Endothelial cell of umbilical vein (primary cell): ENCODE measurements at regions not wholly inside any gene's neighbourhood (a gene's known extent, or its start where the extent isn't known, plus 50 kb on each side); places are given as distances from the start of the nearest gene placed in this dataset.

Experiments
- BruUV-seq: library from RNA; stranded (reverse); fragments of 400-500 nt; replicated peaks from 2 replicates; lab custom pipeline; 2021; lab: Mats Ljungman, UMichigan
- CTCF ChIA-PET: fragments of 300-600, 350-600 bp; sonication (Branson Sonifier 250); formaldehyde crosslinking; loops from one replicate; lab custom pipeline; 2021; ENCODE audit warnings: antibody characterized with exemption, inconsistent platforms; lab: Charles Lee
- POLR2A ChIA-PET: fragments of 300-600, 350-600 bp; sonication (Branson Sonifier 250); formaldehyde crosslinking; loops from one replicate; lab custom pipeline; 2021; ENCODE audit warnings: antibody characterized with exemption, inconsistent platforms; lab: Charles Lee
- DNase-seq: peaks from one replicate; pipeline ENCODE4 v3.0.0-alpha.2; 2011; ENCODE audit warnings: low read depth, low spot score
- FAIRE-seq: peaks from 2 replicates; lab custom pipeline; 2011; peaks lifted over from hg19 to GRCh38; lab: Jason Lieb, UNC
- H2AFZ ChIP-seq: 2 replicates; pipeline ENCODE4 v1.6.0; 2012; ENCODE audit warnings: low read depth, low read length, control low read depth, inconsistent platforms
- H3K27ac ChIP-seq: 2 replicates; pipeline ENCODE4 v1.5.1; 2011; ENCODE audit warnings: low read depth, mild to moderate bottlenecking, control low read depth, low read length, moderate library complexity; ENCODE audit not compliant: insufficient read depth
- H3K27me3 ChIP-seq, 2 experiments: 2 replicates each; pipeline versions ENCODE4 v1.6.0 to v1.6.1; 2011; ENCODE audit warnings: low read length in 2 of 2, mixed read lengths in 1 of 2; ENCODE audit not compliant: control insufficient read depth in 2 of 2, insufficient read depth in 2 of 2
- H3K36me3 ChIP-seq, 2 experiments: 2 replicates in 1 of 2; 3 replicates in 1 of 2; pipeline ENCODE4 v1.5.1; 2011; ENCODE audit warnings: low read length in 2 of 2, mild to moderate bottlenecking in 1 of 2, moderate library complexity in 1 of 2; ENCODE audit not compliant: control insufficient read depth in 2 of 2, insufficient read depth in 2 of 2; ENCODE audit errors: extremely low read depth in 1 of 2
- H3K4me1 ChIP-seq: 3 replicates; pipeline ENCODE4 v1.5.1; 2011; ENCODE audit warnings: mild to moderate bottlenecking, low read length; ENCODE audit not compliant: control insufficient read depth, insufficient read depth; ENCODE audit errors: extremely low read depth
- H3K4me2 ChIP-seq: 2 replicates; pipeline ENCODE4 v1.6.1; 2011; ENCODE audit warnings: low read length, control low read depth, mixed read lengths; ENCODE audit not compliant: insufficient read depth
- H3K4me3 ChIP-seq, 3 experiments: fragments of 200-600 bp in 1 of 3; sonication (generic), shearing (Covaris generic) in 1 of 3; replicated peaks in 1 of 3; 2 replicates each; pipeline ENCODE4 v1.5.1; 2011 to 2016; ENCODE audit warnings: control low read depth in 3 of 3, low read length in 3 of 3, mild to moderate bottlenecking in 2 of 3, inconsistent platforms in 1 of 3, low read depth in 1 of 3, moderate library complexity in 1 of 3; ENCODE audit not compliant: insufficient read depth in 1 of 3
- H3K79me2 ChIP-seq: 2 replicates; pipeline ENCODE4 v1.6.0; 2012; ENCODE audit warnings: low read length, inconsistent platforms; ENCODE audit not compliant: control insufficient read depth, insufficient read depth
- H3K9ac ChIP-seq: replicated peaks from 2 replicates; pipeline ENCODE3; 2011; ENCODE audit warnings: low read length, control low read depth; ENCODE audit not compliant: insufficient read depth; ENCODE audit errors: extremely low read depth
- H3K9me1 ChIP-seq: replicated peaks from 3 replicates; pipeline ENCODE4 v1.6.0; 2011; ENCODE audit warnings: mild to moderate bottlenecking, low read length; ENCODE audit not compliant: control insufficient read depth, insufficient read depth; ENCODE audit errors: extremely low read depth
- H3K9me3 ChIP-seq: replicated peaks from 2 replicates; pipeline ENCODE4 v1.5.1; 2012; ENCODE audit warnings: low read length, inconsistent platforms; ENCODE audit not compliant: control insufficient read depth, insufficient read depth
- H4K20me1 ChIP-seq: replicated peaks from 2 replicates; pipeline ENCODE3; 2011; ENCODE audit warnings: mild to moderate bottlenecking, low read length; ENCODE audit not compliant: control insufficient read depth, insufficient read depth; ENCODE audit errors: extremely low read depth
- EZH2 ChIP-seq: IDR thresholded peaks from 2 replicates; pipeline ENCODE4 v1.6.1; 2012; ENCODE audit warnings: borderline replicate concordance, low read depth, mild to moderate bottlenecking, moderate library complexity, low read length, inconsistent platforms; ENCODE audit not compliant: severe bottlenecking
- FOS ChIP-seq: IDR thresholded peaks from 2 replicates; pipeline ENCODE4 v1.6.1; 2011; ENCODE audit warnings: mild to moderate bottlenecking, low read length, moderate library complexity, borderline replicate concordance; ENCODE audit not compliant: insufficient read depth
- GATA2 ChIP-seq: IDR thresholded peaks from 2 replicates; pipeline ENCODE4 v1.7.0; 2011; ENCODE audit warnings: low read depth, mild to moderate bottlenecking, moderate library complexity, mixed read lengths, low read length; ENCODE audit not compliant: insufficient read length, insufficient read depth
- JUN ChIP-seq: IDR thresholded peaks from 2 replicates; pipeline ENCODE4 v1.6.1; 2011; ENCODE audit warnings: borderline replicate concordance, low read depth; ENCODE audit not compliant: insufficient read length, insufficient read depth
- MYC ChIP-seq: IDR thresholded peaks from one replicate; pipeline ENCODE4 v1.6.1; 2011; ENCODE audit warnings: mild to moderate bottlenecking, low read depth, low read length
- POLR2A ChIP-seq: IDR thresholded peaks from 2 replicates; pipeline ENCODE4 v1.6.1; 2012; ENCODE audit warnings: low read depth, mild to moderate bottlenecking, control low read depth, low read length
- POLR2AphosphoS5 ChIP-seq: IDR thresholded peaks from 2 replicates; pipeline ENCODE4 v1.6.1; 2012; ENCODE audit warnings: low read depth, mild to moderate bottlenecking, control low read depth, low read length, moderate library complexity; ENCODE audit not compliant: insufficient read depth
- dilution Hi-C: fragments of 300-500 bp; cut with MboI; formaldehyde crosslinking; loops from one replicate; pipeline ENCODE4 v1.15.0; 2019; ENCODE audit warnings: low sequenced_read_pairs; ENCODE audit not compliant: extremely low pct_ligation_motif_present
- intact Hi-C: fragments of 100-400 bp; cut with micrococcal nuclease; formaldehyde crosslinking; loops from one replicate; pipeline ENCODE4 v1.10.0; 2022
- TF ChIP-seq, protein P1 (sequence below), 2 donors: IDR thresholded peaks; 1 replicate in 1 of 2; 2 replicates in 1 of 2; pipeline ENCODE4 v1.5.1; 2011; ENCODE audit warnings: low read length in 2 of 2, mild to moderate bottlenecking in 2 of 2, moderate library complexity in 2 of 2, control low read depth in 1 of 2, inconsistent platforms in 1 of 2, low read depth in 1 of 2; ENCODE audit not compliant: insufficient read depth in 1 of 2; ENCODE audit errors: extremely low read depth in 1 of 2

DNA sequence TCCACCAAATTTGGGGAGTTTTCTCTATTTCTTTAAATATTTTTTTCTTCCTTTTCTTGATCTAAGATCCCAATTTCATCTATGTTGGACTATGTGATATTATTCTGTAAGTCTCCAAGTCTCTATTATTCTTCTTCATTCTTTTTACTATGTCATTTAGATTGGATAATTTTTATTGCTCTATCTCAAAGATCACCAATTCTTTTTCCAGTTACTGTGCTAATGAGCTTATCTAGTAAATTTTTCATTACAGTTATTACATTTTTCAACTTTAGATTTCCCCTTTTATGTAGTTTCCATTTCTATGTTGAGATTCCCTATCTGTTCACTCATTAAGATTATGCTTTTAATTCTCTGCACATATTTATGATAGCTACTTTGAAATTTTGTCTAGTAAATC lies 131.6 kb upstream of the NAMPT start:
- H3K4me1 ChIP-seq = peaks cover 5% of the 10 kb centered on the region
- no peak overlapping the region for H3K4me3 ChIP-seq
- dilution Hi-C loops = no loop called here
- H3K79me2 ChIP-seq = no peaks in the 10 kb centered on the region
- no peak overlapping the region for H3K27ac ChIP-seq
- BruUV-seq = no TSS peak
- H3K9ac ChIP-seq = no peak overlapping the region
- POLR2A ChIA-PET = no interaction called here
- no peaks in the 10 kb centered on the region for H3K9me1 ChIP-seq
- CTCF ChIA-PET = interaction anchor here (1.1 kb wide), 1 partner anchor 26 kb away, joined by 3 read pairs; no protein-coding TSS in a partner anchor
- FAIRE-seq (no peak), DNase-seq (no peak)
- no peaks in the 10 kb centered on the region for H4K20me1 ChIP-seq
- H3K4me2 ChIP-seq = no peak overlapping the region
- H3K27me3 ChIP-seq = no peaks in the 10 kb centered on the region
- H3K36me3 ChIP-seq = no peaks in the 10 kb centered on the region
- intact Hi-C loops = no loop called here
- H3K9me3 ChIP-seq = no peaks in the 10 kb centered on the region
- no peak overlapping the region for H2AFZ ChIP-seq
- TF ChIP-seq POLR2AphosphoS5 = no peak
- TF ChIP-seq JUN = no peak
- TF ChIP-seq, protein P1, sequence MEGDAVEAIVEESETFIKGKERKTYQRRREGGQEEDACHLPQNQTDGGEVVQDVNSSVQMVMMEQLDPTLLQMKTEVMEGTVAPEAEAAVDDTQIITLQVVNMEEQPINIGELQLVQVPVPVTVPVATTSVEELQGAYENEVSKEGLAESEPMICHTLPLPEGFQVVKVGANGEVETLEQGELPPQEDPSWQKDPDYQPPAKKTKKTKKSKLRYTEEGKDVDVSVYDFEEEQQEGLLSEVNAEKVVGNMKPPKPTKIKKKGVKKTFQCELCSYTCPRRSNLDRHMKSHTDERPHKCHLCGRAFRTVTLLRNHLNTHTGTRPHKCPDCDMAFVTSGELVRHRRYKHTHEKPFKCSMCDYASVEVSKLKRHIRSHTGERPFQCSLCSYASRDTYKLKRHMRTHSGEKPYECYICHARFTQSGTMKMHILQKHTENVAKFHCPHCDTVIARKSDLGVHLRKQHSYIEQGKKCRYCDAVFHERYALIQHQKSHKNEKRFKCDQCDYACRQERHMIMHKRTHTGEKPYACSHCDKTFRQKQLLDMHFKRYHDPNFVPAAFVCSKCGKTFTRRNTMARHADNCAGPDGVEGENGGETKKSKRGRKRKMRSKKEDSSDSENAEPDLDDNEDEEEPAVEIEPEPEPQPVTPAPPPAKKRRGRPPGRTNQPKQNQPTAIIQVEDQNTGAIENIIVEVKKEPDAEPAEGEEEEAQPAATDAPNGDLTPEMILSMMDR (IDR thresholded peaks at IDR 0.05; ENCODE audit: extremely low read depth in 1 of 2, insufficient read depth in 1 of 2, low read depth in 1 of 2, low read length in 2 of 2) = no peak
- no peak for TF ChIP-seq GATA2
- no peak for TF ChIP-seq FOS
- no peak for TF ChIP-seq EZH2
- no peak for TF ChIP-seq POLR2A
- no peak for TF ChIP-seq MYC
